HG03280 (cell line): ENCODE measurements at regions not wholly inside any gene's neighbourhood (a gene's known extent, or its start where the extent isn't known, plus 50 kb on each side); places are given as distances from the start of the nearest gene placed in this dataset.
"Not testable (repeated sequence)": the region's sequence is repeated elsewhere in the genome, so short reads cannot be mapped to it uniquely, and the experiment has no call there.

Experiments
- ATAC-seq: cut with Tn5 transposase; IDR thresholded peaks from one replicate; pipeline ENCODE4 v1.9.1; 2021; ENCODE audit warnings: mild to moderate bottlenecking, moderate library complexity; ENCODE audit not compliant: unreplicated experiment

- ATAC-seq, result no peak
Observed at GRCh38 chr14:105853089-105853906, 326.9 kb downstream of the TMEM121 start.

- no peak for ATAC-seq
Observed at GRCh38 chr14:105853907-105854599, 327.7 kb downstream of the TMEM121 start.

GRCh38 chr14:105854600-105855245 lies 328.3 kb downstream of the TMEM121 start:
- no peak for ATAC-seq

- no peak for ATAC-seq
Observed at GRCh38 chr14:105855246-105855892, 329.0 kb downstream of the TMEM121 start.

- ATAC-seq, result no peak
Observed at GRCh38 chr14:105855893-105856675, 329.7 kb downstream of the TMEM121 start.

GRCh38 chr14:105856676-105857219 lies 330.4 kb downstream of the TMEM121 start:
- no peak for ATAC-seq

GRCh38 chr14:105857220-105857825 lies 330.9 kb downstream of the TMEM121 start:
- no peak for ATAC-seq

GRCh38 chr14:105857826-105858675 lies 331.7 kb downstream of the TMEM121 start:
- no peak for ATAC-seq

GRCh38 chr14:105858676-105859025 lies 332.3 kb downstream of the TMEM121 start:
- ATAC-seq, result no peak

GRCh38 chr14:105859073-105859716 lies 332.8 kb downstream of the TMEM121 start:
- ATAC-seq, result not testable (repeated sequence)

GRCh38 chr14:105859717-105860614 lies 333.6 kb downstream of the TMEM121 start:
- no peak for ATAC-seq

GRCh38 chr14:105860615-105861580 lies 334.5 kb downstream of the TMEM121 start:
- no peak for ATAC-seq

GRCh38 chr14:105861985-105862465 lies 335.6 kb downstream of the TMEM121 start:
- peak; percentile 69 for ATAC-seq

- ATAC-seq, result no peak
Observed at GRCh38 chr14:105862581-105863239, 336.3 kb downstream of the TMEM121 start.

- no peak for ATAC-seq
Observed at GRCh38 chr14:105863296-105864108, 337.1 kb downstream of the TMEM121 start.
